LNCaP clone FGC (cell line): ENCODE measurements at regions not wholly inside any gene's neighbourhood (a gene's known extent, or its start where the extent isn't known, plus 50 kb on each side); places are given as distances from the start of the nearest gene placed in this dataset.

Experiments
- DNase-seq: peaks from one replicate; pipeline ENCODE4 v3.0.0-alpha.2; 2011; ENCODE audit warnings: low read depth
- H3K4me3 ChIP-seq: 2 replicates; pipeline ENCODE4 v1.5.1; 2011; ENCODE audit warnings: mild to moderate bottlenecking, low read depth, low read length, control low read depth
- CTCF ChIP-seq: IDR thresholded peaks from 2 replicates; pipeline ENCODE4 v1.5.1; 2012; ENCODE audit warnings: mild to moderate bottlenecking; ENCODE audit not compliant: control insufficient read depth, insufficient read depth; ENCODE audit errors: extremely low read depth

- no peak for DNase-seq
- TF ChIP-seq CTCF: no peak
- no peak overlapping the region for H3K4me3 ChIP-seq
These were observed 562.9 kb upstream of the NRP1 start for GRCh38 chr10:33897291-33897752.

DNA sequence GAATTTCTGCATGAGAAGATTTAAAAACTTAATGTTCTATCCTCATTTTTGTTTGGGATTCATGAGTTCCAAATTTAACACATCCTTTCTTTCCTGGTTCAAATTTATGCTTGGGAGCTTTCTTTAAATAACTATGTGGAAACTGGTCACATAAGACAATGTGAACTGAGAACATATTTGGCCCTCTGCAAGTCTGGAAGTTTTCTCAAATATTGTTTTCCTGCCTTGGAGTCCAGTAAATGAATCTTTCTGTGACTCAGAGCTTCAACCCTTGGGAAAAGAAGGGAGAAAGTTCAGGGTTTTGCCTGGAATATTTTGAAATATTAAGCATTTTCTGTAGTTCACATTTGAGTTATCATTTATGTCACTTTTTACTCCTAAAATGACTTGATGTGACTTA lies 559.0 kb upstream of the NRP1 start:
- TF ChIP-seq CTCF: no peak

DNA sequence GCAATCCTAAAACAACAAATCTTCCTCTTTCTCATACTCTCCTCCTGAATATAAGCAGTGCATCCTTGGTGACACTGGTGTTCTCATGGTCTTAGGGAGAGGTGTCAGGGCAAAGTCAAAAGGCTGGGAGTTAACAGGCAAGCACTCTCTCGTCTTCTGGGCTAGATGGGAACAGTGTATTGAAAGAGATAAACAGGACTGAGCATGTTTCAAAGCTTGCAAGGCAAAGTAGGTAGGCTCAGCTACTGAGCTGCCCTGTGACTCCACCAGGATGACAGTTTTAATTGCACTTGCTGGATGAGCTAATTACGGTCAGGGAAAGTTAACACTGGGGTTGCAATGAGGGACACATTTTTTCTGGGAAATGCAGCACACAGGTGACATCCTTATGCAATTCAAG lies 554.9 kb upstream of the NRP1 start:
- H3K4me3 ChIP-seq: no peak overlapping the region
- DNase-seq: no peak
- TF ChIP-seq CTCF: no peak

More for the DNA sequence above, 559.0 kb upstream of the NRP1 start:
- DNase-seq: no peak
- no peak overlapping the region for H3K4me3 ChIP-seq

- no peak for TF ChIP-seq CTCF
- no peak for DNase-seq
- no peak overlapping the region for H3K4me3 ChIP-seq
These were observed 552.7 kb upstream of the NRP1 start for GRCh38 chr10:33887188-33887587.

DNA sequence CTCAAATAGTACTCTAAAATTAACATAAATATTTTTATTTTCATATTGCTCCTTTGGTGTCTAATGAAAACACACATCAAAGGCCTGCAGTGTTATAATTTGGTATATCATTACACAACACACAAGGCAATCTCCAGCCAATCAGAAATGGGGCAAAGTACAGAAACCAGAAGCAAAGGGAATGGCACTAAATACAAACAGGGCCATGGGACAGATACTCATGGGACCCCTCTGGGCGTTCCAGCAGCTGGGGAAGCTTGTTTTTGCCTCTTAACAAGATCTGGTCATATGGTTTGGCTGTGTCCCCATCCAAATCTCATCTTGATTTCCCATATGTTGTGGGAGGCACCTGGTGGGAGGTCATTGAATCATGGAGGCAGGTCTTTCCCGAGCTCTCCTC lies 551.8 kb upstream of the NRP1 start:
- DNase-seq: no peak
- no peak overlapping the region for H3K4me3 ChIP-seq
- TF ChIP-seq CTCF: no peak

- no peak for TF ChIP-seq CTCF
- DNase-seq: no peak
- H3K4me3 ChIP-seq: no peak overlapping the region
These were observed 550.1 kb upstream of the NRP1 start for GRCh38 chr10:33884604-33885003.

- DNase-seq: no peak
- no peak overlapping the region for H3K4me3 ChIP-seq
- TF ChIP-seq CTCF: no peak
These were observed 549.4 kb upstream of the NRP1 start for GRCh38 chr10:33883881-33884280.
